Effector memory CD4-positive, alpha-beta T cell (primary cell): ENCODE measurements at regions not wholly inside any gene's neighbourhood (a gene's known extent, or its start where the extent isn't known, plus 50 kb on each side); places are given as distances from the start of the nearest gene placed in this dataset.

Experiments
- DNase-seq, 3 donors: peaks; one replicate each; pipeline ENCODE4 v3.0.0-alpha.2; 2020
- H3K27ac ChIP-seq: 2 replicates; pipeline ENCODE4 v1.7.0; 2013; ENCODE audit warnings: mild to moderate bottlenecking, low read length, moderate library complexity; ENCODE audit not compliant: insufficient read depth, poor library complexity, severe bottlenecking
- H3K27me3 ChIP-seq: replicated peaks from 2 replicates; pipeline ENCODE4 v1.7.0; 2013; ENCODE audit warnings: mild to moderate bottlenecking, low read length; ENCODE audit not compliant: insufficient read depth, control insufficient read depth, poor library complexity, severe bottlenecking
- H3K36me3 ChIP-seq: 2 replicates; pipeline ENCODE4 v1.7.0; 2013; ENCODE audit warnings: mild to moderate bottlenecking, low read length, moderate library complexity; ENCODE audit not compliant: control insufficient read depth, insufficient read depth
- H3K4me1 ChIP-seq: 2 replicates; pipeline ENCODE4 v1.7.0; 2013; ENCODE audit warnings: low read length, mild to moderate bottlenecking; ENCODE audit not compliant: control insufficient read depth, insufficient read depth, poor library complexity, severe bottlenecking
- H3K4me3 ChIP-seq: 2 replicates; pipeline ENCODE4 v1.7.0; 2013; ENCODE audit warnings: low read length, low read depth, mild to moderate bottlenecking; ENCODE audit not compliant: insufficient read depth, poor library complexity, severe bottlenecking
- H3K9me3 ChIP-seq: 2 replicates; pipeline ENCODE4 v1.7.0; 2013; ENCODE audit warnings: mild to moderate bottlenecking, low read length, moderate library complexity; ENCODE audit not compliant: control insufficient read depth

DNA sequence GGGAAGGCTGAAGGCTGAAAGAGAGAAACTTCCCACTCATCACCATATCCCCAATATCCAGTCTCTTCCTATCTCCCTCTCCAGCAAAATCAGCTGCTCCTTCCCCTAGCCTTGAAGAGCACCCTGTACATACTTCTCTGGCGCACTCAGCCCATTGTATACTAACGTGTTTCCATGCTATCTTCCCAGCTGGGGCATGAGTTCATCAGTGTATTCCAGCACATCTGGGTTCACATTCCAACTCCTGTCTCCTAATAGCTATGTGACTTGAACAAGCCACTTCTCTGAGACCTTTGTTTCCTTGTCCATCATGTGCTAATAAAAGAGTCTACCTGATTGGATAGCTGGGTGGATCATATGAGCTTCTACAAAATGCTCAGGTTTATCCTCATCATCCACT lies 51.1 kb upstream of the OLIG2 start:
- no peaks in the 10 kb centered on the region for H3K9me3 ChIP-seq
- no peaks in the 10 kb centered on the region for H3K36me3 ChIP-seq
- no peaks in the 10 kb centered on the region for H3K4me1 ChIP-seq
- no peak overlapping the region for H3K27ac ChIP-seq
- H3K27me3 ChIP-seq: no peaks in the 10 kb centered on the region
- H3K4me3 ChIP-seq: no peak overlapping the region
- no peak for DNase-seq

DNA sequence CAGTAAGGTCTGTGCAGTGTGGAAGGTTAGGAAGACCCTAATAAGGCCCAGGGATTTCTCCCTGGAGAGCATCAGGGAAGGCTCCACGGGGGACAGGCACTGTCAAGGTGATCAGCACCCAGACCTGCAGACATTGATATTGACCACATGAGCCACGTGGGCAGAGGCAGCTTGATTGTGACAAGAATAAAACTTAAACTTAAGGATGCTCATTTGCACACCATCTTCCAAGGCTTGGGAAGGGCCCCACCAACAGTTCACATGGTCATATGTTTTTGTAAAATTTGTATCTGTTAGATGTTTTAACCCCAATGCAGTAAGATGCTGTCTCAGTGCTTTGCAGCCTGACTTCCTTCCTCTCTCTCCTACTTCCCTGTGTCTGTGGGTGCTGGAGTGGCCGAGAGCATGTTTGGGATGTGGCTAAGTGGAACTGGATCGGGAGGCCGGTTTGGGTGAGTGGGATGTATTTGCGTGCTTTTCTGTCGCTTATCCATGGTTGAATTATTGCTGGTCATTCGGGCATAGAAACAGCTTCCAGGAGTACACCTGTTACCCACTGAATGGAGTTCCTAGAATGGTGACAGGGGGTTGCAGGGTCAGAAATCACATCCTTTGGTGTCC lies 49.8 kb upstream of the OLIG2 start:
- Histone ChIP-seq H3K4me3 (no peak overlapping the region), H3K9me3 (no peaks in the 10 kb centered on the region), H3K27ac (no peak overlapping the region), H3K4me1 (no peaks in the 10 kb centered on the region), H3K27me3 (no peaks in the 10 kb centered on the region), H3K36me3 (no peaks in the 10 kb centered on the region)
- no peak for DNase-seq
